ENCODE measurements at regions not wholly inside any gene's neighbourhood (a gene's known extent, or its start where the extent isn't known, plus 50 kb on each side); places are given as distances from the start of the nearest gene placed in this dataset.

DNA sequence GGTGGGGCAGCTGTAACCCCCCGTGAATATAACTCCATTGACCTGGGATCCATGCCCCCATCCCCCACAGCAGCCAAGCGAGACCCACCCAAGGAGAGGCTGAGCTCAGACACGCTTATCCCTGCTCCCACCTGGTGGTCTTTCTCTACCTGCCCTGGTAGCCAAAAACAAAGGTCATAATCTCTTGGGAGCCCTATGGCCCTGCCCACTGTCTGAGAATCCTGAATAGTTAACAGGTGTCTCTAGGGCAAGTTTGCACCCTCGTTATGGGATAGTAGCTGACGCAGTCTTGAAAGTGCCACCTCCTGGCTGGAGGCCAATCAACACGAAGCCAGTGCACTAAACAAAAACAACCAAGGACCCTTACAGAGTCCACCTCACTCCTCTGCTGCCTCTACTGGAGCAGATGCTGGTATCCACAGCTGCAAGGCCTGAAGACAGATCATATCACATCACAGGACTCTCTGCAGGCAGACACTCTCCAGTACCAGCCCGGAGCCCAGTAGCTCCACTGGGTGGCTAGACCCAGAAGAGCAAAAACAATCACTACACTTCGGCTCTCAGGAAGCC lies 134.3 kb upstream of the C1orf174 start:
- FAIRE-seq (no peak), DNase-seq (ENCODE audit: low read depth, low spot score) (no peak)
- Histone ChIP-seq H3K9me3 (replicated peaks; ENCODE audit: control insufficient read depth, insufficient read depth, low read length) (peaks cover 3% of the 10 kb centered on the region), H3K27ac (ENCODE audit: insufficient read depth, low read depth, low read length) (no peak overlapping the region), H2AFZ (ENCODE audit: low read depth, low read length) (no peak overlapping the region), H3K9ac (replicated peaks; ENCODE audit: extremely low read depth, insufficient read depth, low read length) (no peak overlapping the region), H3K4me2 (ENCODE audit: insufficient read depth, low read length) (no peak overlapping the region), H4K20me1 (replicated peaks; ENCODE audit: control insufficient read depth, extremely low read depth, insufficient read depth, low read length) (no peaks in the 10 kb centered on the region), H3K4me3 (replicated peaks in 1 of 3; ENCODE audit: insufficient read depth in 1 of 3, low read depth in 1 of 3, low read length in 3 of 3) (no peak overlapping the region), H3K36me3 (ENCODE audit: control insufficient read depth in 2 of 2, extremely low read depth in 1 of 2, insufficient read depth in 2 of 2, low read length in 2 of 2) (no peaks in the 10 kb centered on the region), H3K79me2 (ENCODE audit: control insufficient read depth, insufficient read depth, low read length) (no peaks in the 10 kb centered on the region), H3K9me1 (replicated peaks; ENCODE audit: control insufficient read depth, extremely low read depth, insufficient read depth, low read length) (no peaks in the 10 kb centered on the region), H3K27me3 (ENCODE audit: control insufficient read depth in 2 of 2, insufficient read depth in 2 of 2, low read length in 2 of 2) (no peaks in the 10 kb centered on the region), H3K4me1 (ENCODE audit: control insufficient read depth, extremely low read depth, insufficient read depth, low read length) (no peaks in the 10 kb centered on the region)
- no TSS peak for BruUV-seq (replicated peaks)
- dilution Hi-C loops (cut with MboI; ENCODE audit: extremely low pct_ligation_motif_present, low sequenced_read_pairs), result no loop called here
- ChIA-PET POLR2A (no interaction called here), CTCF (no interaction called here)
- TF ChIP-seq JUN (IDR thresholded peaks at IDR 0.05; ENCODE audit: borderline replicate concordance, insufficient read depth, insufficient read length, low read depth) (no peak), EZH2 (IDR thresholded peaks at IDR 0.05; ENCODE audit: borderline replicate concordance, low read depth, low read length, severe bottlenecking) (no peak), GATA2 (IDR thresholded peaks at IDR 0.05; ENCODE audit: insufficient read depth, insufficient read length, low read depth, low read length) (no peak), FOS (IDR thresholded peaks at IDR 0.05; ENCODE audit: borderline replicate concordance, insufficient read depth, low read length) (no peak), POLR2AphosphoS5 (IDR thresholded peaks at IDR 0.05; ENCODE audit: insufficient read depth, low read depth, low read length) (no peak), POLR2A (IDR thresholded peaks at IDR 0.05; ENCODE audit: low read depth, low read length) (no peak), MYC (IDR thresholded peaks at IDR 0.05; ENCODE audit: low read depth, low read length) (no peak)
- TF ChIP-seq, protein P1, sequence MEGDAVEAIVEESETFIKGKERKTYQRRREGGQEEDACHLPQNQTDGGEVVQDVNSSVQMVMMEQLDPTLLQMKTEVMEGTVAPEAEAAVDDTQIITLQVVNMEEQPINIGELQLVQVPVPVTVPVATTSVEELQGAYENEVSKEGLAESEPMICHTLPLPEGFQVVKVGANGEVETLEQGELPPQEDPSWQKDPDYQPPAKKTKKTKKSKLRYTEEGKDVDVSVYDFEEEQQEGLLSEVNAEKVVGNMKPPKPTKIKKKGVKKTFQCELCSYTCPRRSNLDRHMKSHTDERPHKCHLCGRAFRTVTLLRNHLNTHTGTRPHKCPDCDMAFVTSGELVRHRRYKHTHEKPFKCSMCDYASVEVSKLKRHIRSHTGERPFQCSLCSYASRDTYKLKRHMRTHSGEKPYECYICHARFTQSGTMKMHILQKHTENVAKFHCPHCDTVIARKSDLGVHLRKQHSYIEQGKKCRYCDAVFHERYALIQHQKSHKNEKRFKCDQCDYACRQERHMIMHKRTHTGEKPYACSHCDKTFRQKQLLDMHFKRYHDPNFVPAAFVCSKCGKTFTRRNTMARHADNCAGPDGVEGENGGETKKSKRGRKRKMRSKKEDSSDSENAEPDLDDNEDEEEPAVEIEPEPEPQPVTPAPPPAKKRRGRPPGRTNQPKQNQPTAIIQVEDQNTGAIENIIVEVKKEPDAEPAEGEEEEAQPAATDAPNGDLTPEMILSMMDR (IDR thresholded peaks at IDR 0.05; ENCODE audit: extremely low read depth in 1 of 2, insufficient read depth in 1 of 2, low read depth in 1 of 2, low read length in 2 of 2), result no peak
- TF ChIP-seq, protein P2, sequence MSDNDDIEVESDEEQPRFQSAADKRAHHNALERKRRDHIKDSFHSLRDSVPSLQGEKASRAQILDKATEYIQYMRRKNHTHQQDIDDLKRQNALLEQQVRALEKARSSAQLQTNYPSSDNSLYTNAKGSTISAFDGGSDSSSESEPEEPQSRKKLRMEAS (IDR thresholded peaks at IDR 0.05; ENCODE audit: insufficient read depth, insufficient read length), result no peak
- intact Hi-C loops (cut with micrococcal nuclease), result no loop called here
